ENCODE measurements at regions not wholly inside any gene's neighbourhood (a gene's known extent, or its start where the extent isn't known, plus 50 kb on each side); places are given as distances from the start of the nearest gene placed in this dataset.

- TF ChIP-seq CTCF (IDR thresholded peaks at IDR 0.05; ENCODE audit: control extremely low read depth, extremely low read depth, low read depth, missing control alignments) = peak; percentile 65
- ChIA-PET POLR2A (no interaction called here), CTCF (interaction anchor here (0.7 to 2.6 kb wide), 14 partner anchors 8 to 1228 kb away, joined by 3 to 17 read pairs (median 4); no protein-coding TSS in a partner anchor)
- peak; percentile 27 for DNase-seq (ENCODE audit: extremely low spot score)
These were observed 87.5 kb upstream of the FMN2 start for GRCh38 chr1:240004086-240004749.

- CTCF ChIA-PET = interaction anchor here (1.2 to 1.7 kb wide), 3 partner anchors 17 to 55 kb away, joined by 3 to 5 read pairs (median 3); no protein-coding TSS in a partner anchor
- no peak for TF ChIP-seq CTCF (IDR thresholded peaks at IDR 0.05; ENCODE audit: control extremely low read depth, extremely low read depth, low read depth, missing control alignments)
- POLR2A ChIA-PET = no interaction called here
- no peak for DNase-seq (ENCODE audit: extremely low spot score)
These were observed 85.6 kb upstream of the FMN2 start for GRCh38 chr1:240005997-240006650.

- CTCF ChIA-PET = no interaction called here
- POLR2A ChIA-PET = no interaction called here
- DNase-seq (ENCODE audit: extremely low spot score) = no peak
- TF ChIP-seq CTCF (IDR thresholded peaks at IDR 0.05; ENCODE audit: control extremely low read depth, extremely low read depth, low read depth, missing control alignments) = no peak
These were observed 83.4 kb upstream of the FMN2 start for GRCh38 chr1:240008298-240008697.

- CTCF ChIA-PET = interaction anchor here (3.6 kb wide), 1 partner anchor 10 kb away, joined by 17 read pairs; no protein-coding TSS in a partner anchor
- POLR2A ChIA-PET = no interaction called here
- TF ChIP-seq CTCF (IDR thresholded peaks at IDR 0.05; ENCODE audit: control extremely low read depth, extremely low read depth, low read depth, missing control alignments) = no peak
These were observed 77.6 kb upstream of the FMN2 start for GRCh38 chr1:240014051-240014450.

GRCh38 chr1:240018617-240019016 is 73.1 kb upstream of the FMN2 start:
- POLR2A ChIA-PET = no interaction called here
- CTCF ChIA-PET = no interaction called here
- TF ChIP-seq CTCF (IDR thresholded peaks at IDR 0.05; ENCODE audit: control extremely low read depth, extremely low read depth, low read depth, missing control alignments) = no peak
- no peak for DNase-seq (ENCODE audit: extremely low spot score)

More at GRCh38 chr1:240014051-240014450, 77.6 kb upstream of the FMN2 start:
- DNase-seq (ENCODE audit: extremely low spot score) = no peak

GRCh38 chr1:240019524-240019923 is 72.2 kb upstream of the FMN2 start:
- DNase-seq (ENCODE audit: extremely low spot score) = no peak
- CTCF ChIA-PET = no interaction called here
- POLR2A ChIA-PET = no interaction called here
- no peak for TF ChIP-seq CTCF (IDR thresholded peaks at IDR 0.05; ENCODE audit: control extremely low read depth, extremely low read depth, low read depth, missing control alignments)

Measured in GM10248 (cell line).